Stimulated activated naive CD8-positive, alpha-beta T cell treated with anti-CD3 and anti-CD28 coated beads, Interleukin-15, Interleukin-2, amounts not matched to agents 100 ng/mL and 50 ng/mL, for 24 hours (primary cell): ENCODE measurements at regions not wholly inside any gene's neighbourhood (a gene's known extent, or its start where the extent isn't known, plus 50 kb on each side); places are given as distances from the start of the nearest gene placed in this dataset.

Experiments
- H3K27ac Mint-ChIP-seq: one replicate; pipeline ENCODE4 v1.8.0; 2021; ENCODE audit warnings: mild to moderate bottlenecking, mixed read lengths
- H3K27me3 Mint-ChIP-seq: one replicate; pipeline ENCODE4 v1.8.0; 2021; ENCODE audit warnings: mixed read lengths
- H3K36me3 Mint-ChIP-seq: one replicate; pipeline ENCODE4 v1.8.0; 2021; ENCODE audit warnings: low read depth, mixed read lengths
- H3K4me1 Mint-ChIP-seq: one replicate; pipeline ENCODE4 v1.8.0; 2021; ENCODE audit warnings: low read depth, mixed read lengths
- H3K4me3 Mint-ChIP-seq: one replicate; pipeline ENCODE4 v1.8.0; 2021; ENCODE audit warnings: mild to moderate bottlenecking, mixed read lengths
- H3K9me3 Mint-ChIP-seq: one replicate; pipeline ENCODE4 v1.8.0; 2021; ENCODE audit warnings: mixed read lengths

- H3K36me3 Mint-ChIP-seq = no peaks in the 10 kb centered on the region
- no peaks in the 10 kb centered on the region for H3K4me1 Mint-ChIP-seq
- no peak overlapping the region for H3K27ac Mint-ChIP-seq
- H3K27me3 Mint-ChIP-seq = no peaks in the 10 kb centered on the region
- peaks cover 19% of the 10 kb centered on the region for H3K9me3 Mint-ChIP-seq
- no peak overlapping the region for H3K4me3 Mint-ChIP-seq
These were observed 2441.0 kb downstream of the PCDH7 start for GRCh38 chr4:33161202-33161601.

GRCh38 chr4:33162122-33162521 is 2442.0 kb downstream of the PCDH7 start:
- no peak overlapping the region for H3K27ac Mint-ChIP-seq
- H3K27me3 Mint-ChIP-seq = no peaks in the 10 kb centered on the region
- H3K4me3 Mint-ChIP-seq = no peak overlapping the region

GRCh38 chr4:33171873-33172525 is 2451.8 kb downstream of the PCDH7 start:
- no peaks in the 10 kb centered on the region for H3K27me3 Mint-ChIP-seq
- H3K9me3 Mint-ChIP-seq = peaks cover 6% of the 10 kb centered on the region
- H3K4me3 Mint-ChIP-seq = no peak overlapping the region
- H3K27ac Mint-ChIP-seq = no peak overlapping the region
- no peaks in the 10 kb centered on the region for H3K36me3 Mint-ChIP-seq
- no peaks in the 10 kb centered on the region for H3K4me1 Mint-ChIP-seq

More at GRCh38 chr4:33162122-33162521, 2442.0 kb downstream of the PCDH7 start:
- H3K36me3 Mint-ChIP-seq = no peaks in the 10 kb centered on the region
- peaks cover 16% of the 10 kb centered on the region for H3K9me3 Mint-ChIP-seq
- H3K4me1 Mint-ChIP-seq = no peaks in the 10 kb centered on the region

DNA sequence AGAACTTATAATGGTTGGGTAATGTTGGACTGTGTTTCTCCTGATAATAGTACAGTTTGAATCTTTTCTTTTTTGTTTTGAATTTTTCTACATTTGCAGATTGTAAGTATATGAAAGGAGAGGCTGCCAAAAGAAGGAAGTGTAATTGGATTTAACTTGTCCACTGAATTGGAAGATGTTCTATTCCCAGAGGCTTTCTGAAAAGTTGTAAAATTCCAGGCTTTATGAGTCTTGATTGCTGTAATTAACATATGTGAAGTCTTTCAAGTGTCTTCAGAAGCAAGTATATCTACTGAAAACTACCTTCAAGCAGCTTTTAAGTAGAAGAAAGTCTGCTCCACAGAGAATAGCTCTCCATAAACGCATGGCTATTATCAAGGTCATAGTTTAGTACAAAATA is 2456.4 kb downstream of the PCDH7 start:
- Mint-ChIP-seq H3K27ac (no peak overlapping the region), H3K9me3 (no peaks in the 10 kb centered on the region), H3K27me3 (no peaks in the 10 kb centered on the region), H3K4me3 (no peak overlapping the region), H3K4me1 (no peaks in the 10 kb centered on the region), H3K36me3 (no peaks in the 10 kb centered on the region)

GRCh38 chr4:33184657-33185290 is 2464.6 kb downstream of the PCDH7 start:
- no peaks in the 10 kb centered on the region for H3K27me3 Mint-ChIP-seq
- peaks cover 15% of the 10 kb centered on the region for H3K9me3 Mint-ChIP-seq
- H3K36me3 Mint-ChIP-seq = no peaks in the 10 kb centered on the region
- no peak overlapping the region for H3K4me3 Mint-ChIP-seq
- H3K4me1 Mint-ChIP-seq = no peaks in the 10 kb centered on the region
- H3K27ac Mint-ChIP-seq = no peak overlapping the region

- Mint-ChIP-seq H3K9me3 (peaks cover 10% of the 10 kb centered on the region), H3K4me1 (no peaks in the 10 kb centered on the region), H3K27me3 (no peaks in the 10 kb centered on the region), H3K4me3 (no peak overlapping the region), H3K27ac (no peak overlapping the region), H3K36me3 (no peaks in the 10 kb centered on the region)
These were observed 2466.9 kb downstream of the PCDH7 start for GRCh38 chr4:33187035-33187434.

DNA sequence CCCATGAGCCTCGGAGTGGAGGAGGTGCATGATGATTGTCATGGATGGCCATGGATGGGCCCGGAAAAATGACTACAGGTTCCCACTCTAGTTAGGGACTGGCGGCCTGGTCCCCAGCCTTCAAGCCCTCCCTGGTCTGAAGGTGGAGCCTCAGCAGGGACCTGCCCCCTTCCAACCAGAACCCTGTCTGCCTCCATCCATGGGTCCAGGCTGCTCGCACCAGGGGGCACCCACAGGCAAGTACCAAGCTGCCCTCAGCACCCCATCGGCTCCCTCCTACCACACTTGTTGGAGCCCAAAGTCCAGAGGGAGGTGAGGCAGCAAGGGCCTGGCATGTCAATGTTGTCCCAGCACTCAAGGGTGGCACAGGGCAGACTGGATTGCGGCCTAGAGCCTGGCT is 2468.6 kb downstream of the PCDH7 start:
- Mint-ChIP-seq H3K4me3 (no peak overlapping the region), H3K9me3 (peaks cover 7% of the 10 kb centered on the region), H3K4me1 (no peaks in the 10 kb centered on the region), H3K27ac (no peak overlapping the region), H3K27me3 (no peaks in the 10 kb centered on the region), H3K36me3 (no peaks in the 10 kb centered on the region)

DNA sequence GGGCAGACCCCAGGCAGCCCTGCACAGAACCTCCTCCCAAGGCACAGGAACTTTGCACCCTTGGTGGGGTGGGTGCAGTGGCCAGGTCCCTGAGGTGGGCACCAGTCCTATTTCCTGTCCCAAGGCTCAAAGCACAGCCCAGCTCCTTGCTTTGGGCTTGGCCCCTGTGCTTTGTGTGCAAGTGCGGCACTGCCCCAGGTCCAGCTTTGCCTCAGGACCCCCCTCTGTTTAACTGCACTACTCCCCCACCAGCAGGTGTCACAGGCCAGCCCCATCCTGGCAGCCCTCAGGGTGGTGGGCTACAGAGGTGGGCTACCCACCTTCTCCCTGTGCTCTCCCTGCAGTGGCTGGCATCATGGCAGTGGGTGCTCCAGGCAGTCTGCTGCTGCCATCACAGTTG is 2469.0 kb downstream of the PCDH7 start:
- Mint-ChIP-seq H3K4me3 (no peak overlapping the region), H3K27ac (no peak overlapping the region), H3K4me1 (no peaks in the 10 kb centered on the region), H3K9me3 (peaks cover 4% of the 10 kb centered on the region), H3K36me3 (no peaks in the 10 kb centered on the region), H3K27me3 (no peaks in the 10 kb centered on the region)

- Mint-ChIP-seq H3K27me3 (no peaks in the 10 kb centered on the region), H3K36me3 (no peaks in the 10 kb centered on the region), H3K4me1 (no peaks in the 10 kb centered on the region), H3K27ac (no peak overlapping the region), H3K4me3 (no peak overlapping the region), H3K9me3 (peaks cover 4% of the 10 kb centered on the region)
These were observed 2472.9 kb downstream of the PCDH7 start for GRCh38 chr4:33193109-33193508.

GRCh38 chr4:33200377-33200776 is 2480.2 kb downstream of the PCDH7 start:
- Mint-ChIP-seq H3K4me1 (no peaks in the 10 kb centered on the region), H3K36me3 (no peaks in the 10 kb centered on the region), H3K4me3 (no peak overlapping the region), H3K9me3 (peaks cover 7% of the 10 kb centered on the region), H3K27ac (no peak overlapping the region), H3K27me3 (no peaks in the 10 kb centered on the region)

GRCh38 chr4:33218238-33218637 is 2498.1 kb downstream of the PCDH7 start:
- Mint-ChIP-seq H3K4me3 (no peak overlapping the region), H3K27me3 (no peaks in the 10 kb centered on the region), H3K4me1 (no peaks in the 10 kb centered on the region), H3K9me3 (no peaks in the 10 kb centered on the region), H3K27ac (no peak overlapping the region), H3K36me3 (no peaks in the 10 kb centered on the region)

- Mint-ChIP-seq H3K36me3 (no peaks in the 10 kb centered on the region), H3K4me3 (no peak overlapping the region), H3K27me3 (no peaks in the 10 kb centered on the region), H3K27ac (no peak overlapping the region), H3K4me1 (no peaks in the 10 kb centered on the region), H3K9me3 (peaks cover 8% of the 10 kb centered on the region)
These were observed 2506.0 kb downstream of the PCDH7 start for GRCh38 chr4:33226133-33226532.

DNA sequence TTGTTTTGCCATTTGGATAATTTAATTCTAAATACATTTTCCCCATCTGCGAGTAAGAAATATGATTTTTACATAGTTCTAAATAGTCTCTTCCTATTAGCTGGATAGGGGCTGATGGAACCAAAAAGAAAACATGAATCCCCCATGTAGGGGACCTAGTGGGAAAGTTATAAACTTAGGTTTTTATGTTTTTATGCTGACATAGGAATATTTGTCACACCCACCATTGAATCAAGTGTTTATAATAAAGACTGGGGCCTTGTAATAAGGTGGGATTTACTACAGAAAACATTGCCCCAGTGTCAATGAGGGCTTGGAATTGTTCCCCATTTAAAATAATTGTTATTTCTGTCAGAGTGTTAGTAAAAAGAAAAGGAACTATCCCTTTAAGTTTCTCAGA is 2506.6 kb downstream of the PCDH7 start:
- Mint-ChIP-seq H3K4me1 (no peaks in the 10 kb centered on the region), H3K9me3 (peaks cover 11% of the 10 kb centered on the region), H3K36me3 (no peaks in the 10 kb centered on the region), H3K4me3 (no peak overlapping the region), H3K27me3 (no peaks in the 10 kb centered on the region), H3K27ac (no peak overlapping the region)

DNA sequence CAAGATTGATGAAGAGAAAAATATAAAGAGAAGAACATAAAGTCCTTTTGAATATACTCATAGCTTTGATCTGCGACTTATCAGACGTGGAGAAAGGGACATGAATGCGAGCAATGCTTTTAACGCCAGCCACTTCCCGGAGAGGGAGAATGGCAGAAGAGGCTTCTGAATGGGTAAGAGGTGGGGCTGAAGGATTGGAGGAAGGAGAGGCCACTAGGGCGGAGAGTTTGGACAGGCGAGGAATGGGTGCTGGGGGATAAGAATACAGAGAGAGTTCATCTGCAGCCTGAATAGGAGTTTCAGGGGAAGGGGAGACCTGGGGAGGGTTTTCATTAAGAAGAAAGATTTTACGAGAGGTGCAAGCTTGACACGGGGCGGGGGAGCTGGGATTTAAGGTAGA is 2534.9 kb downstream of the PCDH7 start:
- peaks cover 6% of the 10 kb centered on the region for H3K9me3 Mint-ChIP-seq
- no peaks in the 10 kb centered on the region for H3K36me3 Mint-ChIP-seq
- no peak overlapping the region for H3K4me3 Mint-ChIP-seq
- no peaks in the 10 kb centered on the region for H3K4me1 Mint-ChIP-seq
- H3K27ac Mint-ChIP-seq = no peak overlapping the region
- no peaks in the 10 kb centered on the region for H3K27me3 Mint-ChIP-seq

DNA sequence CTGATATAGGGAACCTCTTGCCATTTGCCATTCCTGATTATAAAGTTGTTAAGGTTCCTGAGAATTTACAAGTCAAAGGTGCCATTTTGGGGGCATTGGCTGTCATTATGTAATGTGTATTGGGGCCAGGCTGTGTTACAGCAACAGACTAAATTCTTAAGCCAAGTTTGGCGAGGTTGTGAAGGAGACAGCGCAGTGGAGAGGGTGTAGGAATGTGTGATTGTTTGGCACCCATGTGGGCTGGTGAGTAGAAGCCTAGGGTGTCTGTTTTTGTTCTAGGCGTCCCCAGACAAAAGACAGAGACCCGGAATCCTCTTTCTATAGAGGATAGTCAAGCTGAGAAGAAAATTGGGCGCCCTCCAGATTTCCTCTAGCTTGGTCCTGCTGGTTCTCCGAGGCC is 2535.3 kb downstream of the PCDH7 start:
- peaks cover 4% of the 10 kb centered on the region for H3K9me3 Mint-ChIP-seq
- no peak overlapping the region for H3K27ac Mint-ChIP-seq
- no peak overlapping the region for H3K4me3 Mint-ChIP-seq
- H3K36me3 Mint-ChIP-seq = no peaks in the 10 kb centered on the region
- H3K4me1 Mint-ChIP-seq = no peaks in the 10 kb centered on the region
- no peaks in the 10 kb centered on the region for H3K27me3 Mint-ChIP-seq

DNA sequence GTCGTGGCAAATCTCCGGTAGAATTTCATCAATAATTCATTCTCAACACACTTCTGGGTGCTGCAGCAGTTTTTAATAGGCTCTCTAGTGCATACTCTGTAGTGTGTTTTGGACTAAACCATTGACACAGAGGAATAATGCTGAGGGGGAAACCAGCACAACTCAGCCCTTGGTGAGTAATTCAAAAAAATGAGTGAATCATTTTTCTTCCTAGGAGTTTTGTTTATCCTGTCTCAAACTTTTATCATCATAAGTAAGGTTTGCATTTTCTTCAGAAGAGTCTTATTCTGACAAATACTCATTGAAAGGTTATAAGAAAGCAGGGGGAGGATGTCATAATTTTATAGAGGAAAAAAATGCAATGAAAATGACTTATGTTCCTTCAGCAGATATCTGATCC is 2542.7 kb downstream of the PCDH7 start:
- no peak overlapping the region for H3K27ac Mint-ChIP-seq
- H3K36me3 Mint-ChIP-seq = no peaks in the 10 kb centered on the region
- H3K4me3 Mint-ChIP-seq = no peak overlapping the region
- peaks cover 10% of the 10 kb centered on the region for H3K9me3 Mint-ChIP-seq
- H3K27me3 Mint-ChIP-seq = no peaks in the 10 kb centered on the region
- no peaks in the 10 kb centered on the region for H3K4me1 Mint-ChIP-seq
